ENCODE measurements at regions not wholly inside any gene's neighbourhood (a gene's known extent, or its start where the extent isn't known, plus 50 kb on each side); places are given as distances from the start of the nearest gene placed in this dataset.

DNA sequence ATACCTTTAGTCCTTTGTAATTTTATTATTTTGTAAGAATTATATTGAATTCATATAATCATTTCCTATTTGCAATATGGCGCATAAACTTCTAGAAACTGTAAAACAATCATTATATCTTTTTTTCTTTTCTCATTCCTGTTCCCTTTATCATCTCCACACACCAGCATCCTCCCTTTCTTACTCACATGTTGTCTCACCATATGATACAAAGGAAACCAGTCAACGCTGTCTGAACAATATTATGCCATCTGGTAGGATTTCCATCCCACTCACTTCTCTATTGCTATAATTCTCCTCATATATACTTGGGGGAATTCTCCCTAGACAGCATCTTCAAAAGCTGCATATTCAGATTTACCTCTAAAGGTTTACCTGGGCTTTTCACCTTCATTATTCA, 389.8 kb downstream of the NDFIP2 start:
- no peaks in the 10 kb centered on the region for H3K27me3 Mint-ChIP-seq (ENCODE audit: low read depth)
- H3K27ac Mint-ChIP-seq = no peak overlapping the region
- ChIA-PET POLR2A (no interaction called here), CTCF (no interaction called here)
- DNase-seq (no peak), ATAC-seq (no peak)
- H3K4me1 Mint-ChIP-seq (ENCODE audit: low read depth) = no peaks in the 10 kb centered on the region
- no peaks in the 10 kb centered on the region for H3K36me3 Mint-ChIP-seq (ENCODE audit: low read depth)
- H3K9me3 Mint-ChIP-seq (ENCODE audit: insufficient read depth) = no peaks in the 10 kb centered on the region
- H3K4me3 Mint-ChIP-seq = no peak overlapping the region

DNA sequence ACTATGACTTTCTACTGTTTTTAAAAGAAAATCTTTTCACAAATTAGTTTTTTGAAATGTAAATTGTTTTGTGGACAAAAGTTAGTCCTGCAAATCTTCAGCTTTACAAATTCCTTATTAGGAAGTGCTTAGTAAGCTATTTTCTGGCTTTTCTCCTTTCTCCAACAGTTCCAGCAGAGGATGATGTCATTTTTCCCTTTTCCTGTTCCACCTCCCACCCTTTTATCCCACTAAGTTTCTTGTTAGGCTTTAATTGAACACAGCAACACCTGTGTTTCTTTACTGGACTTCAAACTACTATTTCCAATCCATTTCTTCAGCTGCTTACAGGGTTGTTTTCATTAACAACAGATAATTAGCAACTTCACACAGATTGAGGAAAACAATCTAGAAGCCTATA, 389.2 kb downstream of the NDFIP2 start:
- Mint-ChIP-seq H3K4me1 (ENCODE audit: low read depth) (no peaks in the 10 kb centered on the region), H3K4me3 (no peak overlapping the region), H3K27me3 (ENCODE audit: low read depth) (no peaks in the 10 kb centered on the region), H3K9me3 (ENCODE audit: insufficient read depth) (no peaks in the 10 kb centered on the region), H3K36me3 (ENCODE audit: low read depth) (no peaks in the 10 kb centered on the region), H3K27ac (no peak overlapping the region)
- ChIA-PET POLR2A (no interaction called here), CTCF (no interaction called here)
- ATAC-seq (no peak), DNase-seq (no peak)

DNA sequence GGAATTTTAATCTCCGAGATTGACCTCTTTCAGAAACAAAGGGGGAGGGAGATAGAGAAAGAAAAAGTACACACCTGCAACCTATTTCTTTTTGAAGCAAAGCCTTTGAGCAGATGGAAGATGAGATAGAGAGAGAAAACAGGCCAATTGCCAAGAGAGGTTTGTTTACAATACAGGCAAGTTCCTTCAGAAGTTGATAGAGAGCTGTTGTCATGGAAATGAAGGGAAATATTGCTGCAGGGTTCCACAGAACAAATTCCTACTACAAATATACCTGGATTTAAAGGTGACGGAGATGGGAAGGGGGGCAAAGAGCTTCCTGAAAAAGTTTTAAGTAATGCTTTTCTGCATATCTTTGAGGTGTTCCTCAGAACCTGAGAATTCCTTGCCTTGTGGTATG, 388.4 kb downstream of the NDFIP2 start:
- H3K36me3 Mint-ChIP-seq (ENCODE audit: low read depth) = no peaks in the 10 kb centered on the region
- no peak for DNase-seq
- H3K4me3 Mint-ChIP-seq = no peak overlapping the region
- ChIA-PET POLR2A (no interaction called here), CTCF (no interaction called here)
- no peak for ATAC-seq
- no peaks in the 10 kb centered on the region for H3K4me1 Mint-ChIP-seq (ENCODE audit: low read depth)
- H3K27ac Mint-ChIP-seq = no peak overlapping the region
- H3K9me3 Mint-ChIP-seq (ENCODE audit: insufficient read depth) = no peaks in the 10 kb centered on the region
- no peaks in the 10 kb centered on the region for H3K27me3 Mint-ChIP-seq (ENCODE audit: low read depth)

DNA sequence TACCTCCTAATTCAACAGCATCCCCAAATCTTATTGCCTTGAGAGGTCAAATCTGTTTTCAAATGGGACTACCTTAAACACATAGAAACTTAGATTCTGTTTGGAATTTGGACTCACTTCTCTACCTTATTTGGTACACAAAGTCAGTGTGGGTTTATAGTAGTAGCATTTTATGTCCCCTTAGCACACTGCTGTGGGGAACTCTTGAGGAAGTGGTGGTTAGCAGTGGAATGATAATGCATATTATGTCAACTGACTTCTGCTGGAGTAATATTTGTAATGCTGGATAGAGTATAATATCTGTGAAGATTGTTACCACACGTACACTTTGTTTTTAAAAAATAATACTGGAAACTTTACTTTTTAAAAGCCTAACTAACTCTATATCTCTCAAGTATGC, 386.3 kb downstream of the NDFIP2 start:
- DNase-seq (no peak), ATAC-seq (no peak)
- Mint-ChIP-seq H3K4me1 (ENCODE audit: low read depth) (no peaks in the 10 kb centered on the region), H3K9me3 (ENCODE audit: insufficient read depth) (no peaks in the 10 kb centered on the region), H3K4me3 (no peak overlapping the region), H3K36me3 (ENCODE audit: low read depth) (no peaks in the 10 kb centered on the region), H3K27ac (no peak overlapping the region), H3K27me3 (ENCODE audit: low read depth) (no peaks in the 10 kb centered on the region)
- ChIA-PET POLR2A (no interaction called here), CTCF (no interaction called here)

DNA sequence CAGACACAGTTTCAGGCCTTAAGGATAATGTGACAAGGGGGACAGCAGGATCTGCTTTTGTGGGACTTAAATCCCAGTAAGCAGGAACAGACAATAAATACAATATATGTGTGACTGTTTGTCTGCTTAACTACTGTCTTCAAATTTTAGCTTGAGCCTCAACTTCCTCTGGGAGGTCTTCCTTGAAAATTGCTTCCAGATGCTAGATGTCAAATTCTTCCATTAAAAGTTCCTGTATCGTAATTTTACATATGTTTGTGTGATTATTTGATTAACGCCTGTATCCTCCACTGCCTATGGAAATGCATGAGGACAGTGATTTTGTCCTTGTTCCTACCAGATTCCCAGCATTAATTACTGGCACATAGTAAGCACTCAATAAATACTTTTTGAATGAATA, 385.5 kb downstream of the NDFIP2 start:
- ChIA-PET CTCF (no interaction called here), POLR2A (no interaction called here)
- Mint-ChIP-seq H3K4me1 (ENCODE audit: low read depth) (no peaks in the 10 kb centered on the region), H3K27ac (no peak overlapping the region), H3K4me3 (no peak overlapping the region), H3K9me3 (ENCODE audit: insufficient read depth) (no peaks in the 10 kb centered on the region), H3K36me3 (ENCODE audit: low read depth) (no peaks in the 10 kb centered on the region), H3K27me3 (ENCODE audit: low read depth) (no peaks in the 10 kb centered on the region)
- ATAC-seq (no peak), DNase-seq (no peak)

DNA sequence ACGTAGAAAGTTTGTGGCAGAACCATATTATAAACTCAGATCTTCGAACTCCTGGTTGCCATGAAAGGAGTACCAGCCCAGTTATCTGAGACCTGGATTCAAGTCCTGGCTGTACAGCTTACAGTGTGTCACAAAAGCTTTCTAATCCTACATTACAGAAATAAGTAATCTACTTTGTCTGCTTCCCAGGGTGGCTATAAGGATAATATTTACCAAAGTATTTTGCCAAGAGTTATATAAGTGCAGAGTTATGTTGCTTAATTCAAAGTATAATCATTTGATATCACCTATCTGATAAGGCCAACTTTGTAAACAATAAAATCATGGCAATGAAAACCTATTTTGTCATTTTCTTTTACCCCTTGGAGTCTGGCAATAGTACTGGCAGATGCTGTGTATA, 381.6 kb downstream of the NDFIP2 start:
- H3K9me3 Mint-ChIP-seq (ENCODE audit: insufficient read depth) = no peaks in the 10 kb centered on the region
- H3K36me3 Mint-ChIP-seq (ENCODE audit: low read depth) = no peaks in the 10 kb centered on the region
- CTCF ChIA-PET = no interaction called here
- H3K27ac Mint-ChIP-seq = no peak overlapping the region
- POLR2A ChIA-PET = no interaction called here
- H3K4me3 Mint-ChIP-seq = no peak overlapping the region
- H3K27me3 Mint-ChIP-seq (ENCODE audit: low read depth) = no peaks in the 10 kb centered on the region
- ATAC-seq = no peak
- no peaks in the 10 kb centered on the region for H3K4me1 Mint-ChIP-seq (ENCODE audit: low read depth)
- DNase-seq = no peak

DNA sequence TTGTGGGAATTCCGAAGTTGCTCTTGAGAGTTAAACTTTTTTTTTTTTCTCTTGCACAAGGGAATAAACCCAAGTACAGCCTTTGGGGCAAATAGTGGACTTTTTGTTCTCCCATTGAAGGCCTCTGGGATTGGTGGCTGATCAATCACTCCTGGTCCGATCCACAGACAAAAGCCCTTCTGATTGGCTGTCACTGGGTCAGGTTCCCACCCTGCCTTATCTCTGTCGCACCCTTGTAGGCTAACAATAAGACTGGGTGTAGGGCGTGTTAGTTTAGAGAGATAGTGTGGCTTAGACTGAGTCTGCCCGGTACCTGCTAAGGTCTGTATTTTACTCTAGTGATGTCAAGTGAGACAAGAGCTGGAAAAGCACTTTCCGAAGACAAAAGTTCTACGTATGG, 380.8 kb downstream of the NDFIP2 start:
- DNase-seq (no peak), ATAC-seq (no peak)
- no peak overlapping the region for H3K4me3 Mint-ChIP-seq
- H3K27ac Mint-ChIP-seq = no peak overlapping the region
- no peaks in the 10 kb centered on the region for H3K9me3 Mint-ChIP-seq (ENCODE audit: insufficient read depth)
- no peaks in the 10 kb centered on the region for H3K27me3 Mint-ChIP-seq (ENCODE audit: low read depth)
- CTCF ChIA-PET = no interaction called here
- POLR2A ChIA-PET = no interaction called here
- no peaks in the 10 kb centered on the region for H3K36me3 Mint-ChIP-seq (ENCODE audit: low read depth)
- no peaks in the 10 kb centered on the region for H3K4me1 Mint-ChIP-seq (ENCODE audit: low read depth)

DNA sequence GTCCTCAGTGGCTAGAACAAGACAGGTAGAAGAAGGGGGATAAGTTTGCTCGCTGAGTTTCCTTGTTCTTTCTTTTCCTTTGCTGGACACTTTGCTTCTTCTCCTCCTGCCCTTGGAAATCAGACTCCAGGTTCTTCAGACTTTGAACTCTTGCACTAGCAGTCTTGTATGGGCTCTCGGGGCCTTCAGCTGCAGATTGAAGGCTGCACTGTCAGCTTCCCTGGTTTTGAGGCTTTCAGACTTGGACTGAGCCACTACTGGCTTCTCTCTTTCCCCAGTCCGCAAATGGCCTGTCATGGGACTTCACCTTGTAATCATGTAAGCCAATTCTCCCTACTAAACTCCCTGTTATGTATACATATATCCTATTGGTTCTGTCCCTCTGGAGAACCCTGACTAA, 379.8 kb downstream of the NDFIP2 start:
- Mint-ChIP-seq H3K4me3 (no peak overlapping the region), H3K9me3 (ENCODE audit: insufficient read depth) (no peaks in the 10 kb centered on the region), H3K27ac (no peak overlapping the region), H3K4me1 (ENCODE audit: low read depth) (no peaks in the 10 kb centered on the region), H3K36me3 (ENCODE audit: low read depth) (no peaks in the 10 kb centered on the region), H3K27me3 (ENCODE audit: low read depth) (no peaks in the 10 kb centered on the region)
- DNase-seq (no peak), ATAC-seq (no peak)
- ChIA-PET POLR2A (no interaction called here), CTCF (no interaction called here)

DNA sequence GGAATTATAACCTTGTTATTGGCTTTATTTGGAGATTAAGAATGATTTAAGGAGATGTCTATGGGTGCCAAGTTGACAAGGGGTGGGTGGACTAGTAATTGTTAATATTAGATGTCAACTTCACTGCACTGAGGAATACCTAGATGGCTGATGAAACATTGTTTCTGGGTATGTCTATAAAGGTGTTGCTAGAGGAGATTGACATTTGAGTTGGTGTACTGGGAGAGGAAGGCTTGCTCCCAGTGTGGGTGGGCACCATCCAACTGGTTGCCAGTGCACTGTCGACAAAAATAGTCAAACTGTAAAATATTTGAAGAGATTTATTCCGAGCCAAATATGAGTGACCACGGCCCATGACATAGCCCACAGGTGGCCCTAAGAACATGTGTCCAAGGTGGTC, 378.8 kb downstream of the NDFIP2 start:
- ATAC-seq (no peak), DNase-seq (no peak)
- H3K36me3 Mint-ChIP-seq (ENCODE audit: low read depth) = no peaks in the 10 kb centered on the region
- ChIA-PET POLR2A (no interaction called here), CTCF (no interaction called here)
- H3K27ac Mint-ChIP-seq = no peak overlapping the region
- no peaks in the 10 kb centered on the region for H3K27me3 Mint-ChIP-seq (ENCODE audit: low read depth)
- no peaks in the 10 kb centered on the region for H3K9me3 Mint-ChIP-seq (ENCODE audit: insufficient read depth)
- no peaks in the 10 kb centered on the region for H3K4me1 Mint-ChIP-seq (ENCODE audit: low read depth)
- H3K4me3 Mint-ChIP-seq = no peak overlapping the region

DNA sequence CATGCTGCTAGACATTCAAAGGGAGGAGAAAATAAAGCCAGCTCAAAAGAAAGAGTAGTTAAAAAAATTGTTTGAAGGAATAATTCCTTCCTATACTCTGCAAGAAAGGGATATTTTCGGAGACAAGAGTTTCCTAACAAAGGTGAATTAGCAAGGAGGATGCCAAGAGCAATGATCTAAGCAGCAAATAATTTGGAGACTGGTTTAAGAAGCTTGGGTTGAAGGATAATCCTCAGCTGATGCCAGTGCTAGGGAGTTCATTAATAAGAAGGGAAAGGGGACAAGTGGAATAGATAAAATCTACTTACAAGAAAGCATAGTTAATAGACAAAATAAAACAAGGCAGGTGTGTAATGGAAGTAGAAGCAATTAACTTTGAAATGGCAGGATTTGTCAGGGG, 372.3 kb downstream of the NDFIP2 start:
- no peaks in the 10 kb centered on the region for H3K36me3 Mint-ChIP-seq (ENCODE audit: low read depth)
- no peaks in the 10 kb centered on the region for H3K9me3 Mint-ChIP-seq (ENCODE audit: insufficient read depth)
- ATAC-seq = no peak
- no peaks in the 10 kb centered on the region for H3K4me1 Mint-ChIP-seq (ENCODE audit: low read depth)
- no peak overlapping the region for H3K4me3 Mint-ChIP-seq
- H3K27me3 Mint-ChIP-seq (ENCODE audit: low read depth) = no peaks in the 10 kb centered on the region
- no peak overlapping the region for H3K27ac Mint-ChIP-seq
- ChIA-PET POLR2A (no interaction called here), CTCF (no interaction called here)
- no peak for DNase-seq

DNA sequence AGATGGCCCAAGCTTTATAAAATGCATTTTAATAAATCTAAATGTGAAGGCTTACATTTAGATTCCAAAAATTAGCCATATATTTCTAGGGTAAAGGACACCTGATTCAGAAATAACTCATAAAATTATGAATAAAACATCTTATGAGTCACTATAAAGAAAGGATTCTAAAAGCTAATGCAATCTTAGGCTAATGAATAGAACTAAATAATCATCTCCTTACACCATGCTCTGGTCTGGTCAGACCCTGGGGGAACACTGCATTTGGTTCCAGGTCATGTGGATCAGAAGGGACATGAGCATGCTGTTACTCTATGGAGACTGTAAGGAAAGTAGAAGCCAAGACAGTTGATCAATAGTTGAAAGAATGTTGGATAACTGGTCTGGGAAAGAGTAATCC, 370.4 kb downstream of the NDFIP2 start:
- no peaks in the 10 kb centered on the region for H3K36me3 Mint-ChIP-seq (ENCODE audit: low read depth)
- DNase-seq (no peak), ATAC-seq (no peak)
- no peaks in the 10 kb centered on the region for H3K9me3 Mint-ChIP-seq (ENCODE audit: insufficient read depth)
- ChIA-PET POLR2A (no interaction called here), CTCF (no interaction called here)
- H3K27ac Mint-ChIP-seq = no peak overlapping the region
- H3K4me1 Mint-ChIP-seq (ENCODE audit: low read depth) = no peaks in the 10 kb centered on the region
- no peak overlapping the region for H3K4me3 Mint-ChIP-seq
- H3K27me3 Mint-ChIP-seq (ENCODE audit: low read depth) = no peaks in the 10 kb centered on the region

DNA sequence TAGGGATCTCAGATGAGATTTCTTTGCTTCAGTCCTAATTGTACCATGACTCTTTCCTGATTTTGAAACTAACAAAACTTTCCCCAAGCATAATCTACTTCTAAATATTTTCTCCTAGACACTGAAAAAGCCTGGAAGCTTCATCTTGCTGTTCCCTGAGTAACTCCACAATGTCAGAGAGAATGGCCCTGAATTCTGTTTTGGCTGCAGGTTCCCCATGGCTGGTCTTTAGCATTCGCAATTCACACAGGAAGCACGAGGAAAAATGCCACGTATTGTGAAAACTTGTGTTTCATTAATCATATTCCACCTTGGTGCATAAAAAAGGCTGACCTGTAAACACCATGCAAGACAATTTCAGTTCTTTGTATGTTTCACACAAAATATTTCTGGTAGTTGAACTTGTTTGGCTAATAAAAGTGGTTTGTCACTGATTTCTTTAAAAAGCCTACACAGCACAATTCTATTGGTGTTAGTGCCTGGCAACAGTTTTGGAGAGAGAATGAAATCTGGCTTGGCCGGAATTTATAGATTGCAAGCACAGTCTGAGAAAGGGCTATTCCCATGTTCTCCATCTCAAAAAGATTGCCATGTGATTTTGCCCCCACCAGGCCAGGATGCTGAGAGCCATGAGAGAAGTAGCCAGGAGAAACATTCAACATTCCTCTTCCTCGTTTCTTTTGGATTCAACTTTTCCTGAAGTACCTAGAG, 367.1 kb downstream of the NDFIP2 start:
- Mint-ChIP-seq H3K27me3 (ENCODE audit: low read depth) (no peaks in the 10 kb centered on the region), H3K4me1 (ENCODE audit: low read depth) (no peaks in the 10 kb centered on the region), H3K36me3 (ENCODE audit: low read depth) (no peaks in the 10 kb centered on the region), H3K27ac (no peak overlapping the region), H3K9me3 (ENCODE audit: insufficient read depth) (no peaks in the 10 kb centered on the region), H3K4me3 (no peak overlapping the region)
- no peak for ATAC-seq
- DNase-seq = no peak
- ChIA-PET POLR2A (no interaction called here), CTCF (no interaction called here)

DNA sequence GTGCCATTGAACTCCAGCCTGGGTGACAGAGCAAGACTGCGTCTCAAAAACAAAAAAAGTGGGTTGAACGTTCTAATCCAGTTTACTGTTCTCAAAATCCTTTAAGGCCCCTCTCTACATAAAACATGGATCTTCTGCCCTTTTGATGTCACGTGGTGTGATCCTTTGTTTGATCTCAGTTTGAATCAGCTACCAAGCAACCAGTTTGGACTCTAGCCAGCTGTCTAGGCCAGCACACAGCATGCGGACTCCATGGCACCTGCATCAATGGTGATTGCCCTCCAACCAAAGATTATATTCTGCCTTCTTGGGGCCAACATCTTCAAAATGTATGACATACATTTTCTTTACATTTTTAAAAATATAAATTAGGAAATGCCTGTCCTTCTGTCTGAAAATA, 365.4 kb downstream of the NDFIP2 start:
- H3K27ac Mint-ChIP-seq = no peak overlapping the region
- ATAC-seq (no peak), DNase-seq (no peak)
- H3K36me3 Mint-ChIP-seq (ENCODE audit: low read depth) = no peaks in the 10 kb centered on the region
- CTCF ChIA-PET = no interaction called here
- H3K4me3 Mint-ChIP-seq = no peak overlapping the region
- no peaks in the 10 kb centered on the region for H3K27me3 Mint-ChIP-seq (ENCODE audit: low read depth)
- H3K4me1 Mint-ChIP-seq (ENCODE audit: low read depth) = no peaks in the 10 kb centered on the region
- POLR2A ChIA-PET = no interaction called here
- no peaks in the 10 kb centered on the region for H3K9me3 Mint-ChIP-seq (ENCODE audit: insufficient read depth)

Measured in activated CD8-positive, alpha-beta T cell treated with anti-CD3 and anti-CD28 coated beads, Interleukin-2, amount 10 ng/mL, durations not matched to agents 7 days and 5 days (primary cell).